PC-9 (cell line): ENCODE measurements at regions not wholly inside any gene's neighbourhood (a gene's known extent, or its start where the extent isn't known, plus 50 kb on each side); places are given as distances from the start of the nearest gene placed in this dataset.

ENCODE experiments used
- EZH2 ChIP-seq: fragments of 200-600 bp; sonication (generic); IDR thresholded peaks from 2 replicates; pipeline ENCODE4 v1.8.0; 2017; ENCODE audit warnings: antibody characterized with exemption, low read depth
- TF ChIP-seq, protein P1 (sequence below): fragments of 200-600 bp; sonication (generic); conservative IDR thresholded peaks from 2 replicates; pipeline ENCODE4 v1.6.1; 2017; ENCODE audit warnings: mixed run types, antibody characterized with exemption, mild to moderate bottlenecking, moderate library complexity

GRCh38 chr10:128686630-128687278 is 560.5 kb upstream of the MKI67 start:
- TF ChIP-seq, protein P1, sequence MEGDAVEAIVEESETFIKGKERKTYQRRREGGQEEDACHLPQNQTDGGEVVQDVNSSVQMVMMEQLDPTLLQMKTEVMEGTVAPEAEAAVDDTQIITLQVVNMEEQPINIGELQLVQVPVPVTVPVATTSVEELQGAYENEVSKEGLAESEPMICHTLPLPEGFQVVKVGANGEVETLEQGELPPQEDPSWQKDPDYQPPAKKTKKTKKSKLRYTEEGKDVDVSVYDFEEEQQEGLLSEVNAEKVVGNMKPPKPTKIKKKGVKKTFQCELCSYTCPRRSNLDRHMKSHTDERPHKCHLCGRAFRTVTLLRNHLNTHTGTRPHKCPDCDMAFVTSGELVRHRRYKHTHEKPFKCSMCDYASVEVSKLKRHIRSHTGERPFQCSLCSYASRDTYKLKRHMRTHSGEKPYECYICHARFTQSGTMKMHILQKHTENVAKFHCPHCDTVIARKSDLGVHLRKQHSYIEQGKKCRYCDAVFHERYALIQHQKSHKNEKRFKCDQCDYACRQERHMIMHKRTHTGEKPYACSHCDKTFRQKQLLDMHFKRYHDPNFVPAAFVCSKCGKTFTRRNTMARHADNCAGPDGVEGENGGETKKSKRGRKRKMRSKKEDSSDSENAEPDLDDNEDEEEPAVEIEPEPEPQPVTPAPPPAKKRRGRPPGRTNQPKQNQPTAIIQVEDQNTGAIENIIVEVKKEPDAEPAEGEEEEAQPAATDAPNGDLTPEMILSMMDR = no peak
- no peak for TF ChIP-seq EZH2
